ENCODE measurements at regions not wholly inside any gene's neighbourhood (a gene's known extent, or its start where the extent isn't known, plus 50 kb on each side); places are given as distances from the start of the nearest gene placed in this dataset.

GRCh38 chr12:115670869-115671268, 606.6 kb downstream of the MED13L start:
- no peaks in the 10 kb centered on the region for H3K27me3 ChIP-seq (ENCODE audit: control insufficient read depth, insufficient read depth, low read length, poor library complexity, severe bottlenecking)
- no peaks in the 10 kb centered on the region for H3K9me3 ChIP-seq (ENCODE audit: control insufficient read depth, low read length)
- H3K4me1 ChIP-seq (ENCODE audit: control insufficient read depth, insufficient read depth, low read length), result peaks cover 4% of the 10 kb centered on the region
- 85 to 88% methylated on average over 5 of the region's 5 CpGs for WGBS, 2 experiments
- H3K4me3 ChIP-seq (ENCODE audit: insufficient read depth, low read depth, low read length), result no peak overlapping the region
- H3K36me3 ChIP-seq (ENCODE audit: control insufficient read depth, insufficient read depth, low read length), result no peaks in the 10 kb centered on the region
- H3K27ac ChIP-seq (ENCODE audit: insufficient read depth, low read depth, low read length, poor library complexity, severe bottlenecking), result no peak overlapping the region

GRCh38 chr12:115667116-115667515, 610.4 kb downstream of the MED13L start:
- Histone ChIP-seq H3K36me3 (ENCODE audit: control insufficient read depth, insufficient read depth, low read length) (no peaks in the 10 kb centered on the region), H3K9me3 (ENCODE audit: control insufficient read depth, low read length) (no peaks in the 10 kb centered on the region), H3K27me3 (ENCODE audit: control insufficient read depth, insufficient read depth, low read length, poor library complexity, severe bottlenecking) (no peaks in the 10 kb centered on the region), H3K27ac (ENCODE audit: insufficient read depth, low read depth, low read length, poor library complexity, severe bottlenecking) (no peak overlapping the region), H3K4me3 (ENCODE audit: insufficient read depth, low read depth, low read length) (no peak overlapping the region), H3K4me1 (ENCODE audit: control insufficient read depth, insufficient read depth, low read length) (peaks cover 4% of the 10 kb centered on the region)
- WGBS, 2 experiments, result 80% methylated on average over 1 of the region's 1 CpG; no CpG with 5 or more reads in 1 of the 2 experiments

GRCh38 chr12:115666168-115666567, 611.3 kb downstream of the MED13L start:
- H3K4me3 ChIP-seq (ENCODE audit: insufficient read depth, low read depth, low read length), result no peak overlapping the region
- no peaks in the 10 kb centered on the region for H3K27me3 ChIP-seq (ENCODE audit: control insufficient read depth, insufficient read depth, low read length, poor library complexity, severe bottlenecking)
- no peaks in the 10 kb centered on the region for H3K9me3 ChIP-seq (ENCODE audit: control insufficient read depth, low read length)
- peaks cover 4% of the 10 kb centered on the region for H3K4me1 ChIP-seq (ENCODE audit: control insufficient read depth, insufficient read depth, low read length)
- no peak overlapping the region for H3K27ac ChIP-seq (ENCODE audit: insufficient read depth, low read depth, low read length, poor library complexity, severe bottlenecking)
- H3K36me3 ChIP-seq (ENCODE audit: control insufficient read depth, insufficient read depth, low read length), result no peaks in the 10 kb centered on the region

- no peaks in the 10 kb centered on the region for H3K36me3 ChIP-seq (ENCODE audit: control insufficient read depth, insufficient read depth, low read length)
- no peaks in the 10 kb centered on the region for H3K4me1 ChIP-seq (ENCODE audit: control insufficient read depth, insufficient read depth, low read length)
- no peaks in the 10 kb centered on the region for H3K27me3 ChIP-seq (ENCODE audit: control insufficient read depth, insufficient read depth, low read length, poor library complexity, severe bottlenecking)
- H3K27ac ChIP-seq (ENCODE audit: insufficient read depth, low read depth, low read length, poor library complexity, severe bottlenecking), result no peak overlapping the region
- H3K4me3 ChIP-seq (ENCODE audit: insufficient read depth, low read depth, low read length), result no peak overlapping the region
- 96 to 97% methylated on average over 1 to 2 of the region's 2 CpGs for WGBS, 2 experiments
- no peaks in the 10 kb centered on the region for H3K9me3 ChIP-seq (ENCODE audit: control insufficient read depth, low read length)
These were observed 616.4 kb downstream of the MED13L start for GRCh38 chr12:115661112-115661511.

GRCh38 chr12:115660211-115660805, 617.2 kb downstream of the MED13L start:
- no peak overlapping the region for H3K4me3 ChIP-seq (ENCODE audit: insufficient read depth, low read depth, low read length)
- WGBS, 2 experiments, result 90 to 92% methylated on average over 9 to 10 of the region's 10 CpGs
- H3K27ac ChIP-seq (ENCODE audit: insufficient read depth, low read depth, low read length, poor library complexity, severe bottlenecking), result no peak overlapping the region
- H3K27me3 ChIP-seq (ENCODE audit: control insufficient read depth, insufficient read depth, low read length, poor library complexity, severe bottlenecking), result no peaks in the 10 kb centered on the region
- no peaks in the 10 kb centered on the region for H3K36me3 ChIP-seq (ENCODE audit: control insufficient read depth, insufficient read depth, low read length)
- no peaks in the 10 kb centered on the region for H3K4me1 ChIP-seq (ENCODE audit: control insufficient read depth, insufficient read depth, low read length)
- H3K9me3 ChIP-seq (ENCODE audit: control insufficient read depth, low read length), result no peaks in the 10 kb centered on the region

- no peaks in the 10 kb centered on the region for H3K4me1 ChIP-seq (ENCODE audit: control insufficient read depth, insufficient read depth, low read length)
- H3K4me3 ChIP-seq (ENCODE audit: insufficient read depth, low read depth, low read length), result no peak overlapping the region
- no peaks in the 10 kb centered on the region for H3K9me3 ChIP-seq (ENCODE audit: control insufficient read depth, low read length)
- 75 to 84% methylated on average over 4 of the region's 4 CpGs for WGBS, 2 experiments
- no peaks in the 10 kb centered on the region for H3K36me3 ChIP-seq (ENCODE audit: control insufficient read depth, insufficient read depth, low read length)
- no peaks in the 10 kb centered on the region for H3K27me3 ChIP-seq (ENCODE audit: control insufficient read depth, insufficient read depth, low read length, poor library complexity, severe bottlenecking)
- no peak overlapping the region for H3K27ac ChIP-seq (ENCODE audit: insufficient read depth, low read depth, low read length, poor library complexity, severe bottlenecking)
These were observed 618.1 kb downstream of the MED13L start for GRCh38 chr12:115659422-115659821.

GRCh38 chr12:115657081-115658013, 620.1 kb downstream of the MED13L start:
- H3K36me3 ChIP-seq (ENCODE audit: control insufficient read depth, insufficient read depth, low read length), result no peaks in the 10 kb centered on the region
- H3K27ac ChIP-seq (ENCODE audit: insufficient read depth, low read depth, low read length, poor library complexity, severe bottlenecking), result no peak overlapping the region
- WGBS, 2 experiments, result 91 to 92% methylated on average over 6 of the region's 7 CpGs
- H3K4me1 ChIP-seq (ENCODE audit: control insufficient read depth, insufficient read depth, low read length), result no peaks in the 10 kb centered on the region
- no peaks in the 10 kb centered on the region for H3K9me3 ChIP-seq (ENCODE audit: control insufficient read depth, low read length)
- H3K4me3 ChIP-seq (ENCODE audit: insufficient read depth, low read depth, low read length), result no peak overlapping the region
- H3K27me3 ChIP-seq (ENCODE audit: control insufficient read depth, insufficient read depth, low read length, poor library complexity, severe bottlenecking), result no peaks in the 10 kb centered on the region

- H3K4me3 ChIP-seq (ENCODE audit: insufficient read depth, low read depth, low read length), result no peak overlapping the region
- no peak overlapping the region for H3K27ac ChIP-seq (ENCODE audit: insufficient read depth, low read depth, low read length, poor library complexity, severe bottlenecking)
- no peaks in the 10 kb centered on the region for H3K4me1 ChIP-seq (ENCODE audit: control insufficient read depth, insufficient read depth, low read length)
- H3K36me3 ChIP-seq (ENCODE audit: control insufficient read depth, insufficient read depth, low read length), result no peaks in the 10 kb centered on the region
- 89% methylated on average over 10 of the region's 10 CpGs for WGBS, 2 experiments
- no peaks in the 10 kb centered on the region for H3K9me3 ChIP-seq (ENCODE audit: control insufficient read depth, low read length)
- H3K27me3 ChIP-seq (ENCODE audit: control insufficient read depth, insufficient read depth, low read length, poor library complexity, severe bottlenecking), result no peaks in the 10 kb centered on the region
These were observed 627.5 kb downstream of the MED13L start for GRCh38 chr12:115650026-115650425.

- Histone ChIP-seq H3K36me3 (ENCODE audit: control insufficient read depth, insufficient read depth, low read length) (no peaks in the 10 kb centered on the region), H3K27me3 (ENCODE audit: control insufficient read depth, insufficient read depth, low read length, poor library complexity, severe bottlenecking) (no peaks in the 10 kb centered on the region), H3K4me1 (ENCODE audit: control insufficient read depth, insufficient read depth, low read length) (no peaks in the 10 kb centered on the region), H3K9me3 (ENCODE audit: control insufficient read depth, low read length) (no peaks in the 10 kb centered on the region), H3K27ac (ENCODE audit: insufficient read depth, low read depth, low read length, poor library complexity, severe bottlenecking) (no peak overlapping the region), H3K4me3 (ENCODE audit: insufficient read depth, low read depth, low read length) (no peak overlapping the region)
- 80 to 92% methylated on average over 1 of the region's 1 CpG for WGBS, 2 experiments
These were observed 629.0 kb downstream of the MED13L start for GRCh38 chr12:115648463-115648862.

GRCh38 chr12:115646210-115646609, 631.3 kb downstream of the MED13L start:
- no peaks in the 10 kb centered on the region for H3K9me3 ChIP-seq (ENCODE audit: control insufficient read depth, low read length)
- H3K27ac ChIP-seq (ENCODE audit: insufficient read depth, low read depth, low read length, poor library complexity, severe bottlenecking), result no peak overlapping the region
- no peaks in the 10 kb centered on the region for H3K36me3 ChIP-seq (ENCODE audit: control insufficient read depth, insufficient read depth, low read length)
- H3K4me3 ChIP-seq (ENCODE audit: insufficient read depth, low read depth, low read length), result no peak overlapping the region
- H3K4me1 ChIP-seq (ENCODE audit: control insufficient read depth, insufficient read depth, low read length), result no peaks in the 10 kb centered on the region
- WGBS, 2 experiments, result 88 to 94% methylated on average over 1 to 2 of the region's 2 CpGs
- H3K27me3 ChIP-seq (ENCODE audit: control insufficient read depth, insufficient read depth, low read length, poor library complexity, severe bottlenecking), result no peaks in the 10 kb centered on the region
